ENCODE measurements at regions not wholly inside any gene's neighbourhood (a gene's known extent, or its start where the extent isn't known, plus 50 kb on each side); places are given as distances from the start of the nearest gene placed in this dataset.

- TF ChIP-seq, protein P1, sequence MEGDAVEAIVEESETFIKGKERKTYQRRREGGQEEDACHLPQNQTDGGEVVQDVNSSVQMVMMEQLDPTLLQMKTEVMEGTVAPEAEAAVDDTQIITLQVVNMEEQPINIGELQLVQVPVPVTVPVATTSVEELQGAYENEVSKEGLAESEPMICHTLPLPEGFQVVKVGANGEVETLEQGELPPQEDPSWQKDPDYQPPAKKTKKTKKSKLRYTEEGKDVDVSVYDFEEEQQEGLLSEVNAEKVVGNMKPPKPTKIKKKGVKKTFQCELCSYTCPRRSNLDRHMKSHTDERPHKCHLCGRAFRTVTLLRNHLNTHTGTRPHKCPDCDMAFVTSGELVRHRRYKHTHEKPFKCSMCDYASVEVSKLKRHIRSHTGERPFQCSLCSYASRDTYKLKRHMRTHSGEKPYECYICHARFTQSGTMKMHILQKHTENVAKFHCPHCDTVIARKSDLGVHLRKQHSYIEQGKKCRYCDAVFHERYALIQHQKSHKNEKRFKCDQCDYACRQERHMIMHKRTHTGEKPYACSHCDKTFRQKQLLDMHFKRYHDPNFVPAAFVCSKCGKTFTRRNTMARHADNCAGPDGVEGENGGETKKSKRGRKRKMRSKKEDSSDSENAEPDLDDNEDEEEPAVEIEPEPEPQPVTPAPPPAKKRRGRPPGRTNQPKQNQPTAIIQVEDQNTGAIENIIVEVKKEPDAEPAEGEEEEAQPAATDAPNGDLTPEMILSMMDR (IDR thresholded peaks at IDR 0.05): no peak
- TF ChIP-seq POLR2A (IDR thresholded peaks at IDR 0.05) (no peak), EP300 (IDR thresholded peaks at IDR 0.05) (no peak)
Observed at GRCh38 chr1:228854907-228855306, 119.6 kb downstream of the RHOU start.

Data from ovary (tissue), 3 donors.